ENCODE measurements at regions not wholly inside any gene's neighbourhood (a gene's known extent, or its start where the extent isn't known, plus 50 kb on each side); places are given as distances from the start of the nearest gene placed in this dataset.

DNA sequence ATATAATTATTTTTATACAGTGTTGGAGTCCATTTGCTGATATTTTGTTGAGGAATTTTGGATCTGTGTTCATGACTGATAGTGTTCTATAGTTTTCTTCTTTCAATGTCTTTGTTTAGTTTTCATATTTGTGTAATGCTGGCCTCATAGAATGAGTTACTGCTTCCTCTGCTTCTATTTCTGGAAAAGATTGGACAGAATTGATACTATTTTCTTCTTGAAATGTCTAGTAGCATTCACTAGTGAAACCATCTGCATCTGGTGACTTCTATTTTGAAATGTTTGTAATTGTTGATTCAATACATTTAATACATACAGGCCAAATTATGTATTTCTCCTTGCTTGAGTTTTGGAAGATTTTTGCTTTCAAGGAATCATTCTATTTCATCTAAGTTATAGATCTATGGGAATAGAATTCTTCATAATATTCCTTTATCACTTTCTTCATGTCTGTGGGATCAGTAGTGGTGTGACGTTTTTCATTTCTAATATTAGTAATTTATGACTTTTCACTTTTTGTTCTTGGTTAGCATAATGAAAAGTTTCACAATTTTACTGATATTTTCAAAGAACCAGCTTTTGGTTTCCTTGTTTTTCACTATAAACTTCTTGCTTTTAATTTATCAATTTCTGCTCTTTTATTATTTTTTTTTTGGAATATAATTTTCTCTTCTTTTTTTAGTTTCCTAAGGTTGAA, 509.9 kb upstream of the VRK2 start:
- Histone ChIP-seq H3K36me3 (ENCODE audit: control insufficient read depth, insufficient read depth, low read length) (no peaks in the 10 kb centered on the region), H3K79me2 (no peaks in the 10 kb centered on the region), H3K4me1 (no peaks in the 10 kb centered on the region), H3K9me3 (ENCODE audit: control insufficient read depth, low read length) (no peaks in the 10 kb centered on the region), H3K27ac (no peak overlapping the region), H3K9ac (no peak overlapping the region), H3K4me2 (ENCODE audit: low read length) (no peak overlapping the region), H3K27me3 (ENCODE audit: control insufficient read depth, insufficient read depth, low read length) (no peaks in the 10 kb centered on the region), H3K4me3 (ENCODE audit: low read depth, low read length) (no peak overlapping the region), H2AFZ (no peak overlapping the region)
- TF ChIP-seq, protein P1, sequence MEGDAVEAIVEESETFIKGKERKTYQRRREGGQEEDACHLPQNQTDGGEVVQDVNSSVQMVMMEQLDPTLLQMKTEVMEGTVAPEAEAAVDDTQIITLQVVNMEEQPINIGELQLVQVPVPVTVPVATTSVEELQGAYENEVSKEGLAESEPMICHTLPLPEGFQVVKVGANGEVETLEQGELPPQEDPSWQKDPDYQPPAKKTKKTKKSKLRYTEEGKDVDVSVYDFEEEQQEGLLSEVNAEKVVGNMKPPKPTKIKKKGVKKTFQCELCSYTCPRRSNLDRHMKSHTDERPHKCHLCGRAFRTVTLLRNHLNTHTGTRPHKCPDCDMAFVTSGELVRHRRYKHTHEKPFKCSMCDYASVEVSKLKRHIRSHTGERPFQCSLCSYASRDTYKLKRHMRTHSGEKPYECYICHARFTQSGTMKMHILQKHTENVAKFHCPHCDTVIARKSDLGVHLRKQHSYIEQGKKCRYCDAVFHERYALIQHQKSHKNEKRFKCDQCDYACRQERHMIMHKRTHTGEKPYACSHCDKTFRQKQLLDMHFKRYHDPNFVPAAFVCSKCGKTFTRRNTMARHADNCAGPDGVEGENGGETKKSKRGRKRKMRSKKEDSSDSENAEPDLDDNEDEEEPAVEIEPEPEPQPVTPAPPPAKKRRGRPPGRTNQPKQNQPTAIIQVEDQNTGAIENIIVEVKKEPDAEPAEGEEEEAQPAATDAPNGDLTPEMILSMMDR (IDR thresholded peaks at IDR 0.05): no peak

DNA sequence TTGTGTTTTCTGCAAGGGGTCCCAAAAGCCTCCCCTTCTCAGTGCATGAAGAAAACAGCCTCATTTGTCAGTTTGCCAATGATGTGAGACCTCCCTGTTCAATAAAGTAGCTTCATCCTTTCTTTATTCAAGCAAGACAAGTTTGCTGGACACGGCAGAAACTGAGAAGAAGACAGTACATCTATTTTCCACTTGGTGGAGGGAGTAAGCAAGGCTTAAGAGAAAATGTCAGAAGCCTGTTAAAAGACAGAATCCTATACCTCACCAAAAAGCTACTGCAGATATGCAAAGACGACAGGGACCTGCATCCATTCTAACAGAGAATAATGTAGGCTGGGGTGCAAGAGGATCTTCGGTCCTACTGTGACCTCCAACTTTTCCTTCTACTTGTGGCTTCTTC, 506.8 kb upstream of the VRK2 start:
- Histone ChIP-seq H3K4me2 (ENCODE audit: low read length) (no peak overlapping the region), H3K4me1 (no peaks in the 10 kb centered on the region), H3K27ac (no peak overlapping the region), H3K36me3 (ENCODE audit: control insufficient read depth, insufficient read depth, low read length) (no peaks in the 10 kb centered on the region), H3K9me3 (ENCODE audit: control insufficient read depth, low read length) (no peaks in the 10 kb centered on the region), H2AFZ (no peak overlapping the region), H3K79me2 (no peaks in the 10 kb centered on the region), H3K9ac (no peak overlapping the region), H3K27me3 (ENCODE audit: control insufficient read depth, insufficient read depth, low read length) (no peaks in the 10 kb centered on the region), H3K4me3 (ENCODE audit: low read depth, low read length) (no peak overlapping the region)
- TF ChIP-seq, protein P1 (IDR thresholded peaks at IDR 0.05): no peak

DNA sequence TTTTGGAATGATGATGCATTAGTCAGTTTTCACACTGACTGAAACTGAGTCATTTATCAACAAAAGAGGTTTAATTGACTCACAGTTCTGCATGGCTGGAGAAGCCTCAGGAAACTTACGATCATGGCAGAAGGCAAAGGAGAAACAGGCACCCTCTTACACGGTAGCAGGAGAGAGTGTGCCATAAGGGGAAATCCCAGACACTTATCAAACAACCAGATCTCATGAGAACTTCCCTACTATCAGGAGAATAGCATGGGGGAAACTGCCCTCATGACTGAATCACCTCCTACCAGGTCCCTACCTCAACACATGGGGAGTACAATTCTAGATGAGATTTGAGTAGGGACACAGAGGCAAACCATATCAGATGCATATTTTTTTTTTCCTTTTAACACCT, 504.5 kb upstream of the VRK2 start:
- no peaks in the 10 kb centered on the region for H3K27me3 ChIP-seq (ENCODE audit: control insufficient read depth, insufficient read depth, low read length)

DNA sequence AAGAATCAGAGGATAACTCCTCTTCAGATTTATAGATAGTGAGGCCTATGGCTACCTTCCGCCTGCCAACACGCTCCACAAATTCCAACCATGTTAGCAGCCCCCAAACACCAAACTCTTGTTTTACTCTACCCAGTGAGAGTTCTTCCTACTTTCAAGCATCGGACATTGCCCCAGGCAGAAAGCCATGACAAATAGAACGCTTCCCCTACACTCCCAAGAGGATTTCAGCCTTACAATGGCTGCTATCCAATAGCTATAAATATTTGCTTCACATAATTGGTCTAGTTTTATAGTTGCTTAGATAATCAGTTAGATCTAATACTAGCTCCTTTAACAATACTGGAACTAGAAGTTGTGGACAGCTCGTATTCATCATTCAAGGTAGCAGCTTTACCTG, 503.4 kb upstream of the VRK2 start:
- H3K4me2 ChIP-seq (ENCODE audit: low read length): no peak overlapping the region
- TF ChIP-seq, protein P1 (IDR thresholded peaks at IDR 0.05): no peak
- no peaks in the 10 kb centered on the region for H3K27me3 ChIP-seq (ENCODE audit: control insufficient read depth, insufficient read depth, low read length)
- no peaks in the 10 kb centered on the region for H3K79me2 ChIP-seq
- H3K9me3 ChIP-seq (ENCODE audit: control insufficient read depth, low read length): no peaks in the 10 kb centered on the region
- no peak overlapping the region for H3K4me3 ChIP-seq (ENCODE audit: low read depth, low read length)
- no peak overlapping the region for H2AFZ ChIP-seq
- H3K4me1 ChIP-seq: no peaks in the 10 kb centered on the region
- no peaks in the 10 kb centered on the region for H3K36me3 ChIP-seq (ENCODE audit: control insufficient read depth, insufficient read depth, low read length)
- H3K27ac ChIP-seq: no peak overlapping the region
- H3K9ac ChIP-seq: no peak overlapping the region

More for the DNA sequence above, 504.5 kb upstream of the VRK2 start:
- TF ChIP-seq, protein P1 (IDR thresholded peaks at IDR 0.05): no peak
- Histone ChIP-seq H3K4me3 (ENCODE audit: low read depth, low read length) (no peak overlapping the region), H3K4me1 (no peaks in the 10 kb centered on the region), H3K9ac (no peak overlapping the region), H2AFZ (no peak overlapping the region), H3K9me3 (ENCODE audit: control insufficient read depth, low read length) (no peaks in the 10 kb centered on the region), H3K27ac (no peak overlapping the region), H3K4me2 (ENCODE audit: low read length) (no peak overlapping the region), H3K79me2 (no peaks in the 10 kb centered on the region), H3K36me3 (ENCODE audit: control insufficient read depth, insufficient read depth, low read length) (no peaks in the 10 kb centered on the region)

DNA sequence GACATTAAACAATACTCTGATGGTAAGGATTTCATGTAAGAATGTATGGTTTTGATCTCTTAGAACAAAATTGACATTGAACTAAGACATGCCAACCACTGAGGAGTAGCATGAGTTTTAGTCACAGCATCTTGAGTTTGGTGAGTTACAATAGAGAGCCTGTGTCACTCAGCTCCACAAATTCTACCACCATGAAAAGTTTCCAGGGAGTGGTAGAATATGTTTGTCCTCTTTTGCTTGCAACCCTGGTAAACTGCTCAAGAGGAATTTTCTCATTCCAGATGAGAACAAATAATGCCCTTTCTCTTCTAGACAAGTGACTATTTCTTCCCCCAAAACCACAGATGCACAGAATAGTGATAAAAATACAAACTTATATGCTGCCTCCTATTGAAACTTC, 502.0 kb upstream of the VRK2 start:
- Histone ChIP-seq H3K9me3 (ENCODE audit: control insufficient read depth, low read length) (no peaks in the 10 kb centered on the region), H3K27ac (no peak overlapping the region), H3K79me2 (no peaks in the 10 kb centered on the region), H2AFZ (no peak overlapping the region), H3K36me3 (ENCODE audit: control insufficient read depth, insufficient read depth, low read length) (no peaks in the 10 kb centered on the region), H3K4me1 (no peaks in the 10 kb centered on the region), H3K4me3 (ENCODE audit: low read depth, low read length) (no peak overlapping the region), H3K27me3 (ENCODE audit: control insufficient read depth, insufficient read depth, low read length) (no peaks in the 10 kb centered on the region), H3K4me2 (ENCODE audit: low read length) (no peak overlapping the region), H3K9ac (no peak overlapping the region)
- TF ChIP-seq, protein P1 (IDR thresholded peaks at IDR 0.05): no peak

Data from parathyroid adenoma (tissue), 2 donors.